NCI-H1417 (cell line): ENCODE measurements at regions not wholly inside any gene's neighbourhood (a gene's known extent, or its start where the extent isn't known, plus 50 kb on each side); places are given as distances from the start of the nearest gene placed in this dataset.
"Not testable (repeated sequence)": the region's sequence is repeated elsewhere in the genome, so short reads cannot be mapped to it uniquely, and the experiment has no call there.

Source experiments
- DNase-seq, 3 experiments: peaks; one replicate each; lab custom pipeline; 2025; lab: John Stamatoyannopoulos, UW

GRCh38 chr6:137933696-137934095 lies 66.6 kb downstream of the TNFAIP3 start:
- DNase-seq, result no peak

GRCh38 chr6:137936798-137937197 lies 69.7 kb downstream of the TNFAIP3 start:
- no peak for DNase-seq

GRCh38 chr6:137937834-137938233 lies 70.8 kb downstream of the TNFAIP3 start:
- DNase-seq, result no peak

- no peak for DNase-seq
These were observed 71.8 kb downstream of the TNFAIP3 start for GRCh38 chr6:137938770-137939379.

GRCh38 chr6:137941995-137942394 lies 74.9 kb downstream of the TNFAIP3 start:
- DNase-seq, result no peak

GRCh38 chr6:137942736-137943135 lies 75.7 kb downstream of the TNFAIP3 start:
- DNase-seq, result no peak

- not testable (repeated sequence) for DNase-seq
These were observed 77.3 kb downstream of the TNFAIP3 start for GRCh38 chr6:137944381-137944780.

- DNase-seq, result peak in 2 of 3 experiments; percentile 9 to 61
These were observed 77.9 kb downstream of the TNFAIP3 start for GRCh38 chr6:137944793-137945498.

- DNase-seq, result peak in 2 of 3 experiments; percentile 35 to 74
These were observed 82.8 kb downstream of the TNFAIP3 start for GRCh38 chr6:137949686-137950390.

GRCh38 chr6:137950581-137950980 lies 83.5 kb downstream of the TNFAIP3 start:
- peak in 2 of 3 experiments; percentile 35 to 72 for DNase-seq

- peak in 1 of 3 experiments; percentile 51 for DNase-seq
These were observed 84.1 kb downstream of the TNFAIP3 start for GRCh38 chr6:137951064-137951597.

- no peak for DNase-seq
These were observed 85.2 kb downstream of the TNFAIP3 start for GRCh38 chr6:137952247-137952646.

- no peak for DNase-seq
These were observed 86.7 kb downstream of the TNFAIP3 start for GRCh38 chr6:137953761-137954160.

GRCh38 chr6:137954253-137954652 lies 87.2 kb downstream of the TNFAIP3 start:
- no peak for DNase-seq

GRCh38 chr6:137956098-137956488 lies 89.0 kb downstream of the TNFAIP3 start:
- DNase-seq, result no peak

- DNase-seq, result no peak
These were observed 90.4 kb downstream of the TNFAIP3 start for GRCh38 chr6:137957471-137957870.

GRCh38 chr6:137958811-137959565 lies 91.9 kb downstream of the TNFAIP3 start:
- no peak for DNase-seq

- DNase-seq, result no peak
These were observed 95.7 kb downstream of the TNFAIP3 start for GRCh38 chr6:137962725-137963124.

- DNase-seq, result no peak
These were observed 97.8 kb downstream of the TNFAIP3 start for GRCh38 chr6:137964876-137965275.

GRCh38 chr6:137967689-137968454 lies 100.8 kb downstream of the TNFAIP3 start:
- no peak for DNase-seq

GRCh38 chr6:137968455-137968804 lies 101.4 kb downstream of the TNFAIP3 start:
- DNase-seq, result no peak
